ENCODE measurements at regions not wholly inside any gene's neighbourhood (a gene's known extent, or its start where the extent isn't known, plus 50 kb on each side); places are given as distances from the start of the nearest gene placed in this dataset.

DNA sequence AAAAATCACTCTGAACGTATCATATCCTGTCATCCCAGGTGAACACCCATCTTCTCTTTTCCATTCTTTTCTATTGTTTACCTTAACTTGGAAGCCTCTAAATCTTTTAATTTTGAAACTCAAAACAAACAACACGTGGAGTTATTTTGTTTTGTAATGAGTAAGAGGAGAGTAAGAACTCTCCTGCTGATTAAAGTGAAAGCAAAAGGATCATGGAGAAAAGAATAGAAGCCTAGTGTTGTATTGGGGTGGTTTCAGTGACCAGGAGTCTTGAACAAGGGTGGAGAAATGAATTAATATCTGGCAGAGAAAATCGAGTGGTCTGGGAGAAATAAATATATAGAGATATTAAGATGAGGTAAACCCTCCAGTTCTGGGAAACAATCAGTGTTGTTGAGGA lies 237.4 kb upstream of the UGT8 start:
- no peak for DNase-seq (ENCODE audit: low read depth in 1 of 2, low spot score in 1 of 2)

DNA sequence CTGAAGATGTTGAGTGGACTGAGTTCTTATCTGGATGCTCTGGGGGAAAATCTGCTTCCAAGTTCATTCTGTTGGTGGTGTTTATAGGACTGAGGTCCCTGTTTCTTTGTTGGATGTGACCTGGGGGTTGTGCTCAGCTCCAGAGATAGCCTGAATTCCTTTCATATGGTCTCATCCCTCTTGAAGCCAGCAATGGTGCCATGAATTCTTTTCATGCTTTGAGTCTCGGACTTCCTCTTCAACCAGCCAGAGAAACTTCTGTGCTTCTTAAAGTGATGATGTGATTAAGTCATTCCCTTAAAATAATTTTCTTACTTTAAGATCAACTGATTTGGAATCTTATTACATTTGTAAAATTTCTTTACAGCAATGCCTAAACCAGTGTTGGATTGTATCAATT lies 233.8 kb upstream of the UGT8 start:
- no peak for DNase-seq (ENCODE audit: low read depth in 1 of 2, low spot score in 1 of 2)

GRCh38 chr4:114365591-114365990 lies 233.0 kb upstream of the UGT8 start:
- no peak for DNase-seq (ENCODE audit: low read depth in 1 of 2, low spot score in 1 of 2)

DNA sequence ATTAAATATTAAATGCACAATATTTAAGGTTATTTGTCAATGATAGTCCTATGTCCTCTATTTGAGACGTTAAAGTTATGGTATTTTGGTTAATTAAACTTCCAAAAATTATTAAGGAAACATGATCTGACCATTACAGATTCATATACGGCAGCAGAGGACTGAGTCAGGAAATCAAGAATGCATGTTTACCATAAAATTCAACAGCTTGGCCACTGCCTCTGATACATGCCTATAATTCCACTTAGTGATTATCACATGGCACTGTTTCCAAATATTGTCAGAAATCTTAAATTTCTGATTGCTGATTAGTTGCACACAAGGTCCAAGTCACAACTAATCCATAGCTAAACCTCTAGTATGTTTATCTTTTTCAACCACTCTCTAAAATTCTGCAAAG lies 232.2 kb upstream of the UGT8 start:
- DNase-seq (ENCODE audit: low read depth in 1 of 2, low spot score in 1 of 2), result no peak

GRCh38 chr4:114368751-114369150 lies 229.9 kb upstream of the UGT8 start:
- DNase-seq (ENCODE audit: low read depth in 1 of 2, low spot score in 1 of 2), result no peak

- DNase-seq (ENCODE audit: low read depth in 1 of 2, low spot score in 1 of 2), result no peak
Measured at GRCh38 chr4:114373508-114373907, 225.1 kb upstream of the UGT8 start.

DNA sequence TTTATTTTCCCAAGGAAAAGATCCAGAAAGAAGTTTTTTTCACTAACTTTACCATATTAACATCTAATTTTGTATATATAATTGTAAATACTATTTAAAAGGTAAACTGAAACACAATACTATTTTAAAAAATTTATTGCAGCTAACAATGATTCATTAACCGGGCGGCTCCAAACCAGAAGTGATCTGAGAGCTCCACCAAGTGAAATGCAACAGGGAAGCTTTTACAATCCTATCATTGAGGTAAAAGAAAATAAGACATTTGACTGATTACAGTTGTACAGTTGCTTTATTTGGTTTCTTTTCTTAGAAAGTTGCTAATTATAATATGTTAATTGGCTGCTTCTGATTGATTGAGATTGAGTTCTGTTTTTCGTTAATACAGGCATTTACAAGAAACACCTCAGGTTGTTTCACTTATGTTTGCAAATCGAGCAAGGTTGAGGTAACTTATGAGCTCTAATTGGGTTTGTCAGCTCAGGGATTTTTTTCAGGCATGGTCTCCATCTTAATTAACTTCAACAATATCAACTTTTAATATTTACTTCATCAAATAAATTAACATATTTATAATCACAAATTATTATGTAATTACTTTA lies 220.2 kb upstream of the UGT8 start:
- no peak for DNase-seq (ENCODE audit: low read depth in 1 of 2, low spot score in 1 of 2)

DNA sequence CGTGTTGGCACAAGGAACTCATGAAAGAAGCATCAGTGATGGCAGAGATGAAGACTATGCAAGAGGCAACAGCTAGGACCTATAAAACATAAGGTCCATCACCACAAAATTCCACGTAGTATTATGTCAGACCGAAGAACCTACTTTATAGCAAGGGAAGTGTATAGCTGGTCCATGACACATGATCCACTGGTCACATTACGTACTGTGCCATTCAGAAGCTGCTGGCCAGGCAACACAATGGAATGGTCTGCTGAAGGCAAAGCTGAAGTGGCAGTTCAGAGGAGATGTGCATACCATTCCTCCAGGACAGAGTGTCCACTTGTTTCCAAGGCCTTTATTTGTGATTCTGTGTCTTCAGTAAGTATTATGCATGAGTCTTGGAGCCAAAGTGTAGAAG lies 215.5 kb upstream of the UGT8 start:
- no peak for DNase-seq (ENCODE audit: low read depth in 1 of 2, low spot score in 1 of 2)

- DNase-seq (ENCODE audit: low read depth in 1 of 2, low spot score in 1 of 2), result no peak
Measured at GRCh38 chr4:114383721-114384120, 214.9 kb upstream of the UGT8 start.

DNA sequence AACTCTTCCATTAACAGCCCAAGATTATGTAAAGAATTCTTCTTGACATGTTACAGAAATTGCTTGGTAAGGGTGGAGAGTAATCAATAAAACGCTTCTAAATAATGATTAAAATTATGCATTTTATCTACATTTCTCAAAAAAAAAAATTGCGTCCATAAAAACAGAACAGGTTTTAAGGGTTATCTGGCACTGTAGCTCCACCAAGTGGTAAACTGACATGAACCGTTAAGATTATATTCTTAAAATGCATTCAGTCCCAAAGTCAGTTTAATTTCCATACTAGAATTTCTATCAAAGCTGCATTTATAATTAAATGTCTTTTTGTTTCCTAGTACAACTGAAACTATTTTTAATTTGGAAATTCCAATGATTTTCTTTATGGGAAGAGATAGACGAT lies 214.0 kb upstream of the UGT8 start:
- no peak for DNase-seq (ENCODE audit: low read depth in 1 of 2, low spot score in 1 of 2)

GRCh38 chr4:114385195-114385985 lies 213.2 kb upstream of the UGT8 start:
- DNase-seq (ENCODE audit: low read depth in 1 of 2, low spot score in 1 of 2), result no peak

GRCh38 chr4:114386637-114387233 lies 211.9 kb upstream of the UGT8 start:
- DNase-seq (ENCODE audit: low read depth in 1 of 2, low spot score in 1 of 2), result no peak

- DNase-seq (ENCODE audit: low read depth in 1 of 2, low spot score in 1 of 2), result no peak
Measured at GRCh38 chr4:114389070-114389685, 209.4 kb upstream of the UGT8 start.

GRCh38 chr4:114393295-114394038 lies 205.1 kb upstream of the UGT8 start:
- DNase-seq (ENCODE audit: low read depth in 1 of 2, low spot score in 1 of 2), result no peak

DNA sequence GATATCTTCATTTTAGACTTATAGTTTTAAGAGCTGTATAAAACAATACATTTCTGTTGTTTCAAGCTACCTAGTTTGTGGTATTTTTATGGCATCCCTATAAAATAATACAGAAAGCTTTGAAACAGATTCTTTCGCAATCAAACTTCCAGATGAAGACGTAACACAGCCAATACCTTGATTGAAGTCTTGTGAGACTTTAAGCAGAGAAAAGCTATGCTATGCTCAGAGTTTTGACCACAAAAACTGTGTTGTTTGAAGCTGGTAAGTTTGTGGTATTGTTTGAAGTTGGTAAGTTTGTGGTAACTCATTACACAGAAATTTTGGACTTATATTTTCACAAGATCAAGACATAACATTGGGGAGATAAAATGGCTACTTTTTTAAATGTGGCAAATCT lies 201.8 kb upstream of the UGT8 start:
- DNase-seq (ENCODE audit: low read depth in 1 of 2, low spot score in 1 of 2), result no peak

DNA sequence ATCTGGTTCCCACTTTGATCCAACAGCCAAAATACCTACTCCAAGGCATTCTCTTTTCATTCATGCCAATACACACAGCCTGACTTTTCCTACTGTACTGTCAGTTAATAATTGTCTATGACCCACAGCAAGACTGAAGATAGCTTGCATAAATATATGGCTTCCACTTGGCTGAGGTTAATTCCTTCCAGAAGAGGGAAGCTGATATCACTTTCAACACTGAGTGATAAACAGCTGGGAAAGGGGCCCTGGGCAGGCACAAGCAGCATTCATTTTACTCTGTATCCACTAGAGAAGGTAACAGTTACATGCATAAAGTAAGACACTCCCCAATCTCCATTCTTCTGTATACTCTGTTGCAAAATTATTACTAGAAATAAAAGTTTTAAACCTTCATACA lies 200.2 kb upstream of the UGT8 start:
- DNase-seq (ENCODE audit: low read depth in 1 of 2, low spot score in 1 of 2), result no peak

DNA sequence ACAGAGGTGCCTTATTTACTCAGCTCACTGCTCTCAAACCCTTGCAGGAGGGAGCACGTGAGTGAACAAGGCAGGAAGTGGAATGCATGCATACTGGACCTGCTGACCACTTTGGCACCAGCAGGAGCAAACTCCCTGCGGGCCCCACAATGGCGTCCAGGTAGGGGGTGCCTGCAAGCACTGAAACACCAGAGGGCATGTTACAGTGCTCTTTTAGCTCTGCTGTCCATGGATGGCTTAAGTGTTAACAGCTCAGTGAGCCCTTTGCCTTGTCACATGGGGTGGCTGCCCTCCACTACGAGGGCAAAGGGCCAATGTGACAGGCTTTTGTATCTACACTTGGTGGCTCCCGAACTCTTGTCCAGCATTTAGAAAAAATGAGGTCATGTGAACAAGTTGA lies 199.5 kb upstream of the UGT8 start:
- DNase-seq (ENCODE audit: low read depth in 1 of 2, low spot score in 1 of 2), result no peak

DNA sequence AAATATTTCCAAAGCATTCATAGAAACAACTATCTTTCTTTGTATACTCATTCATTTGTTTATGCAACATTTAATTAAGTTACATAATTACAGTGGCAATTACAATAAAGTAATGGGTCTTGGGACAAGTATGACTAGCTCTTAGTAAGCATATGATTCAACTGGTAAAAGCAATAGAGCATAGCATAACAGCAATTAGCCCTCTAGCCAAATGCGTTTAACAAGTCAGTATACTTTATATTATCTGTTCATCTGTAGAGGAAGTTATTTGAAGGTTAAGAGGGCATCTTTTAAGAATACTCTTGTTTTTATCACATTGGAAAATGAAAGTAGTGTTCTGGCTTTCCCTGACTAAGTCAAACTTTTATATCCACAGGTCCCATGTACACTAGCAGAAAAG lies 198.1 kb upstream of the UGT8 start:
- no peak for DNase-seq (ENCODE audit: low read depth in 1 of 2, low spot score in 1 of 2)

GRCh38 chr4:114401483-114401882 lies 197.1 kb upstream of the UGT8 start:
- DNase-seq (ENCODE audit: low read depth in 1 of 2, low spot score in 1 of 2), result no peak

DNA sequence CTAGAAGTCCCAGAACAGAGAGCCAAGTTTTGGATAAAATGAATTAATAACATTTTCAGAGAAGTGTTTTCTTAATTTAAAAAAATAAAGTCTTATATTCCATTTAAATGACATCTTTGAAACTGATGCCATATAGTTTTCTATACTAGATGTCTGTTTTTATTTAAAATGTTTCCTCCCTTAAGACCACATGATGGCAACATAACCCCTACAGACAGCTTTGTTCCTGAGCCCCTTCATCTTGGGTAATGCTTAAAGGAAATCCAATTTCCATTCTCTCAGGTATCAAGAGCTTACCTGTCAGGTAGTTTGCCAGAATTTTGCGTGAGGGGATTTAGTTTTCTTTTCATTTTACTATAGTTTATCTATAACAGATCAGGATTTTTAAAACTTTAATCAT lies 181.4 kb upstream of the UGT8 start:
- DNase-seq (ENCODE audit: low read depth in 1 of 2, low spot score in 1 of 2), result no peak

GRCh38 chr4:114420069-114420468 lies 178.5 kb upstream of the UGT8 start:
- no peak for DNase-seq (ENCODE audit: low read depth in 1 of 2, low spot score in 1 of 2)

- DNase-seq (ENCODE audit: low read depth in 1 of 2, low spot score in 1 of 2), result no peak
Measured at GRCh38 chr4:114423582-114423981, 175.0 kb upstream of the UGT8 start.

All from stimulated activated CD4-positive, alpha-beta T cell treated with anti-CD3 and anti-CD28 coated beads, Interleukin-15, amount 100 ng/mL, for 1 hour (primary cell).